PC-3 (cell line): ENCODE measurements at regions not wholly inside any gene's neighbourhood (a gene's known extent, or its start where the extent isn't known, plus 50 kb on each side); places are given as distances from the start of the nearest gene placed in this dataset.

Experiments used
- ATAC-seq: fragments of 200-7000 bp; cut with Tn5 transposase; 2 replicates; pipeline ENCODE4 v1.9.1; 2020; ENCODE audit warnings: mild to moderate bottlenecking, moderate library complexity
- BruUV-seq: library from RNA; stranded (reverse); fragments of 400-500 nt; replicated peaks from 2 replicates; lab custom pipeline; 2021; lab: Mats Ljungman, UMichigan
- CTCF ChIA-PET: fragments of 300-600 bp; sonication (Branson Sonifier 250); formaldehyde crosslinking; loops from one replicate; lab custom pipeline; 2022; ENCODE audit warnings: antibody characterized with exemption; lab: Charles Lee
- POLR2A ChIA-PET: fragments of 300-600 bp; sonication (Branson Sonifier 250); formaldehyde crosslinking; loops from one replicate; lab custom pipeline; 2022; ENCODE audit warnings: antibody characterized with exemption; ENCODE audit not compliant: unreplicated experiment; lab: Charles Lee
- DNase-seq: peaks from one replicate; pipeline ENCODE4 v3.0.0-alpha.2; 2015
- H2AFZ ChIP-seq: fragments of 300-600 bp; sonication (generic); 2 replicates; pipeline ENCODE4 v1.6.0; 2016; ENCODE audit warnings: antibody characterized with exemption, low read length
- H3F3A ChIP-seq: fragments of 300-600 bp; sonication (generic); one replicate; pipeline ENCODE4 v1.6.0; 2017; ENCODE audit warnings: antibody characterized with exemption, low read length, control low read depth, mild to moderate bottlenecking; ENCODE audit not compliant: unreplicated experiment
- H3K27ac ChIP-seq: fragments of 300-600 bp; sonication (generic); 2 replicates; pipeline ENCODE4 v1.5.1; 2016; ENCODE audit warnings: mild to moderate bottlenecking, low read length
- H3K27me3 ChIP-seq: fragments of 300-600 bp; sonication (generic); 2 replicates; pipeline ENCODE4 v1.6.1; 2016; ENCODE audit warnings: low read length, mixed read lengths
- H3K36me3 ChIP-seq: fragments of 300-600 bp; sonication (generic); 2 replicates; pipeline ENCODE4 v1.6.1; 2016; ENCODE audit warnings: low read depth, mixed run types, low read length, mixed read lengths
- H3K4me1 ChIP-seq: fragments of 300-600 bp; sonication (generic); 2 replicates; pipeline ENCODE4 v1.5.1; 2016; ENCODE audit warnings: low read length; ENCODE audit not compliant: insufficient read depth
- H3K4me2 ChIP-seq: fragments of 300-600 bp; sonication (generic); 2 replicates; pipeline ENCODE4 v1.6.0; 2016; ENCODE audit warnings: low read length
- H3K4me3 ChIP-seq: fragments of 300-600 bp; sonication (generic); 2 replicates; pipeline ENCODE4 v1.5.1; 2016; ENCODE audit warnings: mild to moderate bottlenecking, low read length, mixed read lengths
- H3K79me2 ChIP-seq: fragments of 300-600 bp; sonication (generic); 2 replicates; pipeline ENCODE4 v1.6.1; 2017; ENCODE audit warnings: low read length, mixed read lengths
- H3K9ac ChIP-seq: fragments of 300-600 bp; sonication (generic); 2 replicates; pipeline ENCODE4 v1.6.0; 2016; ENCODE audit warnings: mild to moderate bottlenecking, low read length
- H3K9me2 ChIP-seq: fragments of 300-600 bp; sonication (generic); replicated peaks from 2 replicates; pipeline ENCODE4 v1.6.1; 2016; ENCODE audit warnings: mixed run types, low read length, mixed read lengths
- H3K9me3 ChIP-seq: fragments of 300-600 bp; sonication (generic); 2 replicates; pipeline ENCODE4 v1.6.1; 2016; ENCODE audit warnings: low read length, mixed read lengths
- H4K20me1 ChIP-seq: fragments of 300-600 bp; sonication (generic); 2 replicates; pipeline ENCODE4 v1.6.1; 2016; ENCODE audit warnings: low read length, mixed read lengths
- CTCF ChIP-seq: fragments of 300-600 bp; sonication (generic); conservative IDR thresholded peaks from 2 replicates; pipeline ENCODE4 v1.5.1; 2017; ENCODE audit warnings: antibody characterized with exemption, low read depth, mild to moderate bottlenecking, low read length
- EZH2 ChIP-seq: fragments of 300-600 bp; sonication (generic); IDR thresholded peaks from one replicate; pipeline ENCODE4 v1.6.1; 2017; ENCODE audit warnings: antibody characterized with exemption, mild to moderate bottlenecking, low read length; ENCODE audit not compliant: unreplicated experiment
- EZH2phosphoT487 ChIP-seq: fragments of 300-600 bp; sonication (generic); IDR thresholded peaks from 2 replicates; pipeline ENCODE4 v1.6.1; 2018; ENCODE audit warnings: mild to moderate bottlenecking, antibody characterized with exemption, low read length, borderline replicate concordance
- intact Hi-C: fragments of 100-400 bp; cut with micrococcal nuclease; formaldehyde crosslinking; loops from 2 replicates; pipeline ENCODE4 v1.9.0; 2023

DNA sequence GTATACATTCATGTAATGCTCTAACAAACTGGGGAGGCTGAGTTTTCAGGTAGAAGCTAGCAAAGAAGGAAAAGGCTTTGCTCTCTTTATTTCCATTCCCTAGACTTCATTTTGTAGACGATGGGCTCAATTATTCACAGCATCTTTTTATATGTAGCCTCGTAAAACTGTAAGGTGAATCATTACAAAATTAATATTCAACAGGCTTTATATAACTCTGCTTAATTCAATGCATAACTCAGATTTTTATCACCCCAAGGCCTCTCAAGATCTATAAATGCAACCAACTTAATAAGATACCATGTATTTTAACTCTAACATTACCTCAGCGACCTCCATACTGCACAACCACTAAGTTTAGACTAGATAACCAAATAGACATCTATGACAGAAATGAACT is 63.0 kb upstream of the FRMD4B start:
- no peak for ATAC-seq
- no peaks in the 10 kb centered on the region for H3K79me2 ChIP-seq
- intact Hi-C loops, result loop anchor here (10.0 kb wide), 1 partner anchor 66 kb away; no protein-coding TSS in a partner anchor
- BruUV-seq, result no TSS peak
- no peak overlapping the region for H3K4me2 ChIP-seq
- H3K9me3 ChIP-seq, result no peaks in the 10 kb centered on the region
- H4K20me1 ChIP-seq, result no peaks in the 10 kb centered on the region
- H3K36me3 ChIP-seq, result no peaks in the 10 kb centered on the region
- H3K27ac ChIP-seq, result no peak overlapping the region
- H3K9me2 ChIP-seq, result no peaks in the 10 kb centered on the region
- ChIA-PET POLR2A (no interaction called here), CTCF (no interaction called here)
- H2AFZ ChIP-seq, result no peak overlapping the region
- H3F3A ChIP-seq, result no peaks in the 10 kb centered on the region
- no peak overlapping the region for H3K4me3 ChIP-seq
- no peak overlapping the region for H3K9ac ChIP-seq
- peaks cover 6% of the 10 kb centered on the region; the same call in 1 of the 2 replicates for H3K4me1 ChIP-seq
- H3K27me3 ChIP-seq, result no peaks in the 10 kb centered on the region
- TF ChIP-seq EZH2phosphoT487 (no peak), CTCF (no peak), EZH2 (no peak)
- DNase-seq, result no peak

DNA sequence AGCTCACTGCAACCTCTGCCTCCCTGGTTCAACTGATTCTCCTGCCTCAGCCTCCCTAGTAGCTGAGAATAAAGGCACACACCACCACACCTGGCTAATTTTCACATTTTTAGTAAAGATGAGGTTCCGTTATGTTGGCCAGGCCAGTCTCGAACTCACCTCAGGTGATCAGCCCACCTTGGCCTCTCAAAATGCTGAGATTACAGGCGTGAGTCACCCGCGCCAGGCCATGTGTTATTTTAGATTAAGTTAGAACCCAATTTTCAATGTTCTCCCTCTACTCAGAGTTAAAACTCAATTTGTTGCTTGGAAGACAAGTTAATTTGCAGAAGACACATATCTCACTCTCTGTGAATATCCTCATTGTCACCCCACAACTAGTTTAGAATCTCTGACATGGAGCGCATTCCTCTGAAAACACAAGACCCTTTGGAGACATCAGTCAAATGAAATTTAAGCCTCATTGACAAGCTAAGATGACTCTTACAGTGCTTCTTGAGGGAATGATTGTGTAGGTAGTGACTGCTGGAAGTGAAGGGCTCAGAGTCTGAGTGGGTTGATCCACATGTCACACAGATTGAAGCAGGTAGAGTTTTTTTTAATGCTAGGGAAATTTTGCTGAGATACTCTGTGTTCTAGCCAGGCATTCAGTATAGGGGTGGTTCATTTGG is 60.6 kb upstream of the FRMD4B start:
- Histone ChIP-seq H3K9me3 (no peaks in the 10 kb centered on the region), H3K36me3 (no peaks in the 10 kb centered on the region), H3F3A (no peaks in the 10 kb centered on the region), H2AFZ (no peak overlapping the region), H3K27ac (no peak overlapping the region), H3K4me1 (peaks cover 6% of the 10 kb centered on the region; the same call in 1 of the 2 replicates), H3K4me3 (no peak overlapping the region), H3K27me3 (no peaks in the 10 kb centered on the region), H3K9me2 (no peaks in the 10 kb centered on the region), H4K20me1 (no peaks in the 10 kb centered on the region), H3K4me2 (no peak overlapping the region), H3K79me2 (no peaks in the 10 kb centered on the region), H3K9ac (no peak overlapping the region)
- ATAC-seq, result no peak
- intact Hi-C loops, result loop anchor here (10.0 kb wide), 1 partner anchor 68 kb away; no protein-coding TSS in a partner anchor
- no peak for DNase-seq
- no peak for TF ChIP-seq EZH2
- TF ChIP-seq EZH2phosphoT487, result no peak
- POLR2A ChIA-PET, result no interaction called here
- no TSS peak for BruUV-seq
- CTCF ChIA-PET, result no interaction called here

DNA sequence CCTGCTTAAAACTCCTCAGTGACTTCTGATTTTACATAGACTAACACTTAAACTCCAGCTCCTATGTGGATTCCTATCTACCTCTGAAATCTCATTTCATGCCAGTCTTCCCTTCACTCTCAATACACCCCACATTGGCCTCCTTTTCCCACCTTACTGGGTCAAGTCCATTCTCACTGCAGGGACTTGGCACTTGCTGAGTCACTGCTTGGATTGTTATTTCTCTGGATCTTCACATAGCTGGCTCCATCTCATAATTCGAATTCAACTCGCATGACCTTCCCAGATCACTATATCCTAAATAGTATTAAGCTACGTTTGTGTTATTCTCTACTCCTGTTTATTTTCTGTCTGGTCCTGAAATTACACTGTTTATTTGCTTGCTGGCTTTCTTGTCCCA is 59.6 kb upstream of the FRMD4B start:
- ChIA-PET CTCF (no interaction called here), POLR2A (no interaction called here)
- DNase-seq, result no peak
- Histone ChIP-seq H3K4me2 (peak overlapping the region; percentile 81), H3K4me1 (peaks cover 6% of the 10 kb centered on the region; the same call in 1 of the 2 replicates), H4K20me1 (no peaks in the 10 kb centered on the region), H3K79me2 (no peaks in the 10 kb centered on the region), H3K9me3 (no peaks in the 10 kb centered on the region), H3K36me3 (no peaks in the 10 kb centered on the region), H3K4me3 (peak overlapping the region; percentile 60), H2AFZ (peak overlapping the region; percentile 86), H3K9me2 (no peaks in the 10 kb centered on the region), H3F3A (no peaks in the 10 kb centered on the region), H3K27me3 (no peaks in the 10 kb centered on the region), H3K27ac (no peak overlapping the region), H3K9ac (no peak overlapping the region)
- intact Hi-C loops, result loop anchor here (10.0 kb wide), 1 partner anchor 69 kb away; no protein-coding TSS in a partner anchor
- ATAC-seq, result no peak; the same call in 1 of the 2 replicates
- TF ChIP-seq EZH2phosphoT487 (no peak), EZH2 (no peak), CTCF (no peak)
- BruUV-seq, result no TSS peak
